Superior temporal gyrus (tissue), 1 donor: ENCODE measurements at regions not wholly inside any gene's neighbourhood (a gene's known extent, or its start where the extent isn't known, plus 50 kb on each side); places are given as distances from the start of the nearest gene placed in this dataset.
"Not testable (repeated sequence)": the region's sequence is repeated elsewhere in the genome, so short reads cannot be mapped to it uniquely, and the experiment has no call there.

Experiments
- DNase-seq: peaks from one replicate; pipeline ENCODE4 v3.0.0-alpha.2; 2016; ENCODE audit errors: extremely low spot score

GRCh38 chr5:135157421-135158313, 123.6 kb upstream of the PITX1 start:
- DNase-seq = no peak

GRCh38 chr5:135156715-135157404, 122.8 kb upstream of the PITX1 start:
- DNase-seq = no peak

GRCh38 chr5:135156337-135156714, 122.3 kb upstream of the PITX1 start:
- DNase-seq = no peak

GRCh38 chr5:135155616-135156214, 121.7 kb upstream of the PITX1 start:
- DNase-seq = no peak

- DNase-seq = no peak
Measured at GRCh38 chr5:135154961-135155360, 120.9 kb upstream of the PITX1 start.

- DNase-seq = no peak
Measured at GRCh38 chr5:135154197-135154596, 120.2 kb upstream of the PITX1 start.

- DNase-seq = no peak
Measured at GRCh38 chr5:135153661-135154060, 119.6 kb upstream of the PITX1 start.

- DNase-seq = no peak
Measured at GRCh38 chr5:135153259-135153658, 119.2 kb upstream of the PITX1 start.

- DNase-seq = not testable (repeated sequence)
Measured at GRCh38 chr5:135151660-135152059, 117.6 kb upstream of the PITX1 start.

- DNase-seq = no peak
Measured at GRCh38 chr5:135151256-135151655, 117.2 kb upstream of the PITX1 start.

- DNase-seq = no peak
Measured at GRCh38 chr5:135150767-135151166, 116.7 kb upstream of the PITX1 start.

GRCh38 chr5:135149956-135150723, 116.1 kb upstream of the PITX1 start:
- DNase-seq = no peak

GRCh38 chr5:135149229-135149955, 115.4 kb upstream of the PITX1 start:
- no peak for DNase-seq

GRCh38 chr5:135147294-135148090, 113.5 kb upstream of the PITX1 start:
- no peak for DNase-seq

- DNase-seq = no peak
Measured at GRCh38 chr5:135145985-135146384, 112.0 kb upstream of the PITX1 start.

GRCh38 chr5:135143682-135144081, 109.7 kb upstream of the PITX1 start:
- DNase-seq = not testable (repeated sequence)

GRCh38 chr5:135141303-135142268, 107.6 kb upstream of the PITX1 start:
- no peak for DNase-seq

- peak; percentile 26 for DNase-seq
Measured at GRCh38 chr5:135140446-135141204, 106.6 kb upstream of the PITX1 start.
